Suppressor macrophage treated with lipopolysaccharide for 4 hours (primary cell): ENCODE measurements at regions not wholly inside any gene's neighbourhood (a gene's known extent, or its start where the extent isn't known, plus 50 kb on each side); places are given as distances from the start of the nearest gene placed in this dataset.
"Not testable (repeated sequence)": the region's sequence is repeated elsewhere in the genome, so short reads cannot be mapped to it uniquely, and the experiment has no call there.

ENCODE experiments used
- DNase-seq: peaks from one replicate; pipeline ENCODE4 v3.0.0-alpha.2; 2020

- DNase-seq, result no peak
Observed at GRCh38 chr5:130295235-130295634, 391.0 kb downstream of the CHSY3 start.

- not testable (repeated sequence) for DNase-seq
Observed at GRCh38 chr5:130294798-130295197, 390.5 kb downstream of the CHSY3 start.

GRCh38 chr5:130290219-130290618 lies 386.0 kb downstream of the CHSY3 start:
- no peak for DNase-seq

- no peak for DNase-seq
Observed at GRCh38 chr5:130289132-130290088, 385.1 kb downstream of the CHSY3 start.

- no peak for DNase-seq
Observed at GRCh38 chr5:130287438-130287837, 383.2 kb downstream of the CHSY3 start.

- DNase-seq, result no peak
Observed at GRCh38 chr5:130286971-130287370, 382.7 kb downstream of the CHSY3 start.

- DNase-seq, result no peak
Observed at GRCh38 chr5:130282049-130282448, 377.8 kb downstream of the CHSY3 start.

- no peak for DNase-seq
Observed at GRCh38 chr5:130280528-130281217, 376.4 kb downstream of the CHSY3 start.

GRCh38 chr5:130279386-130279785 lies 375.1 kb downstream of the CHSY3 start:
- DNase-seq, result no peak

- no peak for DNase-seq
Observed at GRCh38 chr5:130278136-130278535, 373.9 kb downstream of the CHSY3 start.

GRCh38 chr5:130277522-130277921 lies 373.3 kb downstream of the CHSY3 start:
- DNase-seq, result no peak

- DNase-seq, result no peak
Observed at GRCh38 chr5:130277002-130277401, 372.7 kb downstream of the CHSY3 start.

- DNase-seq, result no peak
Observed at GRCh38 chr5:130272837-130273236, 368.6 kb downstream of the CHSY3 start.

GRCh38 chr5:130270786-130271185 lies 366.5 kb downstream of the CHSY3 start:
- no peak for DNase-seq

GRCh38 chr5:130268489-130268888 lies 364.2 kb downstream of the CHSY3 start:
- DNase-seq, result no peak

- DNase-seq, result no peak
Observed at GRCh38 chr5:130267926-130268325, 363.7 kb downstream of the CHSY3 start.

GRCh38 chr5:130260481-130260880 lies 356.2 kb downstream of the CHSY3 start:
- no peak for DNase-seq

GRCh38 chr5:130251931-130252330 lies 347.7 kb downstream of the CHSY3 start:
- no peak for DNase-seq

- DNase-seq, result no peak
Observed at GRCh38 chr5:130243641-130244040, 339.4 kb downstream of the CHSY3 start.

GRCh38 chr5:130237721-130238120 lies 333.5 kb downstream of the CHSY3 start:
- peak; percentile 78 for DNase-seq
